ENCODE measurements at regions not wholly inside any gene's neighbourhood (a gene's known extent, or its start where the extent isn't known, plus 50 kb on each side); places are given as distances from the start of the nearest gene placed in this dataset.

DNA sequence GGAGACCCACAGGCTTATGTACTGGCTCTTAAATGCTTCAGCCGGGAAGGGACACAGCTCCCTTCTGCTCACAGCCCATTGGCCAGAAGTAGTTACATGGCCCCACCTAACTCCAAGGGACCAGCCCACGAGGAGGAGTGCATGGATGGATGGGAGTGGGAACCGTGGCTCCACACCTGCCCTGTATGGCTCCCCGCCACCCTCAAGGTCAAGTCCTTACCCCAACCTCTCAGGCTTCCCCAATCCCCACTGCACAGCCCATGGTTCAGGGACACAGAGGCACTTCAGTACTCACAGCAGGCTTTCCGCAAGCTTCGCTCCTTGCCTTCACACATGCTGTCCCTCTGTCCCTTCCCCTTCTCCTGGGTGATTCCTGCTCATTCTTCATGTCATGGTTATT is 137.9 kb upstream of the KCNG1 start:
- Histone ChIP-seq H3K27ac (ENCODE audit: low read depth, low read length) (no peak overlapping the region), H3K9me3 (ENCODE audit: control insufficient read depth, low read length) (no peaks in the 10 kb centered on the region), H3K36me3 (ENCODE audit: control insufficient read depth, insufficient read depth, low read length) (no peaks in the 10 kb centered on the region), H3K4me3 (ENCODE audit: low read length) (no peak overlapping the region), H3K27me3 (ENCODE audit: control insufficient read depth, insufficient read depth, low read length, poor library complexity, severe bottlenecking) (no peaks in the 10 kb centered on the region), H3K9ac (ENCODE audit: extremely low read depth, low read length, poor library complexity, severe bottlenecking) (no peak overlapping the region), H3K4me1 (ENCODE audit: control insufficient read depth, insufficient read depth, low read length) (peaks cover 15% of the 10 kb centered on the region)
- 78 to 79% methylated on average over 2 to 6 of the region's 6 CpGs for WGBS, 2 experiments (ENCODE audit: insufficient coverage in 1 of 2, insufficient read length in 1 of 2)
- H3K36me3 Mint-ChIP-seq (ENCODE audit: low read depth) = no peaks in the 10 kb centered on the region
- no peak overlapping the region for H3K27ac Mint-ChIP-seq
- TF ChIP-seq, protein P1, sequence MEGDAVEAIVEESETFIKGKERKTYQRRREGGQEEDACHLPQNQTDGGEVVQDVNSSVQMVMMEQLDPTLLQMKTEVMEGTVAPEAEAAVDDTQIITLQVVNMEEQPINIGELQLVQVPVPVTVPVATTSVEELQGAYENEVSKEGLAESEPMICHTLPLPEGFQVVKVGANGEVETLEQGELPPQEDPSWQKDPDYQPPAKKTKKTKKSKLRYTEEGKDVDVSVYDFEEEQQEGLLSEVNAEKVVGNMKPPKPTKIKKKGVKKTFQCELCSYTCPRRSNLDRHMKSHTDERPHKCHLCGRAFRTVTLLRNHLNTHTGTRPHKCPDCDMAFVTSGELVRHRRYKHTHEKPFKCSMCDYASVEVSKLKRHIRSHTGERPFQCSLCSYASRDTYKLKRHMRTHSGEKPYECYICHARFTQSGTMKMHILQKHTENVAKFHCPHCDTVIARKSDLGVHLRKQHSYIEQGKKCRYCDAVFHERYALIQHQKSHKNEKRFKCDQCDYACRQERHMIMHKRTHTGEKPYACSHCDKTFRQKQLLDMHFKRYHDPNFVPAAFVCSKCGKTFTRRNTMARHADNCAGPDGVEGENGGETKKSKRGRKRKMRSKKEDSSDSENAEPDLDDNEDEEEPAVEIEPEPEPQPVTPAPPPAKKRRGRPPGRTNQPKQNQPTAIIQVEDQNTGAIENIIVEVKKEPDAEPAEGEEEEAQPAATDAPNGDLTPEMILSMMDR (conservative IDR thresholded peaks at IDR 0.05) = no peak
- DNase-seq = no peak
- no peak overlapping the region for H3K4me3 Mint-ChIP-seq
- no peaks in the 10 kb centered on the region for H3K27me3 Mint-ChIP-seq (ENCODE audit: insufficient read depth)
- H3K9me3 Mint-ChIP-seq = no peaks in the 10 kb centered on the region
- H3K4me1 Mint-ChIP-seq = peaks cover 28% of the 10 kb centered on the region

DNA sequence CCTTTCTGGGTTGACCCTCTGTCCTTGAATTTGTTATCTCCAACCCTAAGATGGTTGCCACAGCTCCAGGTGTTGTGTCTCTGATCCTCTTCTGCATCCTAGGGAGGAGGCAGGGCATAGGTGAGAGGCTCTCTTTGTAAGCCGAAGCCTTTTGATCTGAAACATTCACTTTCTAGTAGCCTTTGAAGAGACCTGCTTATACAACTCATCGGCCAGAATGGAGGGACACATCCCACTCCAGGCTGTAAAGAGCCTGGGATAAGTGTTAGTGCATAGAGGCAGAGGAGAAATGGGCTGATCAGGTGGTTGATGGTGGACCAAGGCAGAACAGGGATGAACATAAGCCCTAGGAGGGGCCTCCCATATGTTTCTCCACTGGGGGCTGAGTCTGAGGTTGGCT is 137.1 kb upstream of the KCNG1 start:
- TF ChIP-seq, protein P1 (conservative IDR thresholded peaks at IDR 0.05) = no peak
- H3K27me3 ChIP-seq (ENCODE audit: control insufficient read depth, insufficient read depth, low read length, poor library complexity, severe bottlenecking) = no peaks in the 10 kb centered on the region
- Mint-ChIP-seq H3K36me3 (ENCODE audit: low read depth) (no peaks in the 10 kb centered on the region), H3K27me3 (ENCODE audit: insufficient read depth) (no peaks in the 10 kb centered on the region), H3K9me3 (no peaks in the 10 kb centered on the region), H3K27ac (no peak overlapping the region), H3K4me3 (no peak overlapping the region), H3K4me1 (peaks cover 28% of the 10 kb centered on the region)
- no peak overlapping the region for H3K27ac ChIP-seq (ENCODE audit: low read depth, low read length)
- H3K4me3 ChIP-seq (ENCODE audit: low read length) = no peak overlapping the region
- WGBS, 2 experiments (ENCODE audit: insufficient coverage in 1 of 2, insufficient read length in 1 of 2) = 90% methylated on average over 2 of the region's 2 CpGs
- no peak for DNase-seq
- no peaks in the 10 kb centered on the region for H3K36me3 ChIP-seq (ENCODE audit: control insufficient read depth, insufficient read depth, low read length)
- no peaks in the 10 kb centered on the region for H3K9me3 ChIP-seq (ENCODE audit: control insufficient read depth, low read length)
- H3K9ac ChIP-seq (ENCODE audit: extremely low read depth, low read length, poor library complexity, severe bottlenecking) = no peak overlapping the region
- H3K4me1 ChIP-seq (ENCODE audit: control insufficient read depth, insufficient read depth, low read length) = peaks cover 15% of the 10 kb centered on the region

DNA sequence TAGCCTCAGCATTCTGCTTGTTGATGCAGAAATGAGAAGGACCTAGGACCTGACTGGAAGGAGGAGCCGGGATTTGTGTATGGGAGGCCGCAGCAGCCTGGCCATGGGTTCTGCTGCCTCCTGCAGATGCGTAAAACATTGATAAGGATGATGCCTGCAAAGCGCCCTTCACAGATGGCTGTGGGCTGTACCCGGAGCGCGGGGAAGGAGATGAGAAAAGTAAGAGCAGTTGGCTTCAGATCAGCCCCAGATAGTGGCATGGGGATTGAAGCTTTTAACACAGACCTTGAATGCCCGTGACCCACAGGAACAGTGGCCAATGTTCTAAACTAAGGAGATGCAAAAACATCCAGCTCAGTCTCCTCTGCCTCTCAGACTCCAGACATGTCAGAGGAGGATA is 136.4 kb upstream of the KCNG1 start:
- no peaks in the 10 kb centered on the region for H3K36me3 Mint-ChIP-seq (ENCODE audit: low read depth)
- no peak overlapping the region for H3K27ac Mint-ChIP-seq
- H3K9me3 ChIP-seq (ENCODE audit: control insufficient read depth, low read length) = no peaks in the 10 kb centered on the region
- peaks cover 15% of the 10 kb centered on the region for H3K4me1 ChIP-seq (ENCODE audit: control insufficient read depth, insufficient read depth, low read length)
- H3K27me3 ChIP-seq (ENCODE audit: control insufficient read depth, insufficient read depth, low read length, poor library complexity, severe bottlenecking) = no peaks in the 10 kb centered on the region
- no peaks in the 10 kb centered on the region for H3K27me3 Mint-ChIP-seq (ENCODE audit: insufficient read depth)
- H3K4me3 Mint-ChIP-seq = no peak overlapping the region
- H3K4me1 Mint-ChIP-seq = peaks cover 28% of the 10 kb centered on the region
- DNase-seq = no peak
- no peaks in the 10 kb centered on the region for H3K9me3 Mint-ChIP-seq
- 95 to 97% methylated on average over 8 of the region's 8 CpGs for WGBS, 2 experiments (ENCODE audit: insufficient coverage in 1 of 2, insufficient read length in 1 of 2)
- H3K9ac ChIP-seq (ENCODE audit: extremely low read depth, low read length, poor library complexity, severe bottlenecking) = no peak overlapping the region
- TF ChIP-seq, protein P1 (conservative IDR thresholded peaks at IDR 0.05) = no peak
- no peak overlapping the region for H3K4me3 ChIP-seq (ENCODE audit: low read length)
- H3K36me3 ChIP-seq (ENCODE audit: control insufficient read depth, insufficient read depth, low read length) = no peaks in the 10 kb centered on the region
- no peak overlapping the region for H3K27ac ChIP-seq (ENCODE audit: low read depth, low read length)

Measured in endodermal cell (in vitro differentiated cells).